Cardiac fibroblast (primary cell): ENCODE measurements at regions not wholly inside any gene's neighbourhood (a gene's known extent, or its start where the extent isn't known, plus 50 kb on each side); places are given as distances from the start of the nearest gene placed in this dataset.
"Not testable (repeated sequence)": the region's sequence is repeated elsewhere in the genome, so short reads cannot be mapped to it uniquely, and the experiment has no call there.

Experiments used
- DNase-seq, 2 donors: peaks; one replicate each; pipeline versions ENCODE4 v3.0.0 to v3.0.0-alpha.2; 2010; ENCODE audit warnings: low read depth in 2 of 2
- H3K4me3 ChIP-seq, 2 donors: replicated peaks in 1 of 2; 1 replicate in 1 of 2; 2 replicates in 1 of 2; pipeline ENCODE4 v1.5.1; 2011; ENCODE audit warnings: low read depth in 2 of 2, low read length in 2 of 2, mild to moderate bottlenecking in 2 of 2, moderate library complexity in 1 of 2
- TF ChIP-seq, protein P1 (sequence below): IDR thresholded peaks from one replicate; pipeline ENCODE4 v1.5.1; 2011; ENCODE audit warnings: low read depth, mild to moderate bottlenecking, low read length, inconsistent platforms

DNA sequence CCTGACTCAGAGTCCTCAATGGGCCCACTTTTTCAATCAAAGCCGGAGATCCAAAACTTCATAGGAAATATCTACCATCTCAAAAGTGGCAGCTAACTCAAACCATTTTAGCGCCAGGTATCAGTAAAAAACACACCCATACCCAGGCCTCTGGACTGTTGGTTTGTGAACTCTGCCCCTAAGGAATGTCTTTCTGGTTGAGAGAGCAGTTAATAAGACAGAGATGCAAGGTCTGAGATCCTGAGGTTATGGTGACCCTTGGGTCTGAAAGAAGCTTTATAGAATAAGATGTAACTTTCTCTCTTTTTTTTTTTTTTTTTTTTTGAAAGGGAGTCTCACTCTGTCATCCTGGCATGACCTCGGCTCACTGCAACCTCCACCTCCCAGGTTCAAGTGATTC is 350.5 kb downstream of the SOX9 start:
- TF ChIP-seq, protein P1, sequence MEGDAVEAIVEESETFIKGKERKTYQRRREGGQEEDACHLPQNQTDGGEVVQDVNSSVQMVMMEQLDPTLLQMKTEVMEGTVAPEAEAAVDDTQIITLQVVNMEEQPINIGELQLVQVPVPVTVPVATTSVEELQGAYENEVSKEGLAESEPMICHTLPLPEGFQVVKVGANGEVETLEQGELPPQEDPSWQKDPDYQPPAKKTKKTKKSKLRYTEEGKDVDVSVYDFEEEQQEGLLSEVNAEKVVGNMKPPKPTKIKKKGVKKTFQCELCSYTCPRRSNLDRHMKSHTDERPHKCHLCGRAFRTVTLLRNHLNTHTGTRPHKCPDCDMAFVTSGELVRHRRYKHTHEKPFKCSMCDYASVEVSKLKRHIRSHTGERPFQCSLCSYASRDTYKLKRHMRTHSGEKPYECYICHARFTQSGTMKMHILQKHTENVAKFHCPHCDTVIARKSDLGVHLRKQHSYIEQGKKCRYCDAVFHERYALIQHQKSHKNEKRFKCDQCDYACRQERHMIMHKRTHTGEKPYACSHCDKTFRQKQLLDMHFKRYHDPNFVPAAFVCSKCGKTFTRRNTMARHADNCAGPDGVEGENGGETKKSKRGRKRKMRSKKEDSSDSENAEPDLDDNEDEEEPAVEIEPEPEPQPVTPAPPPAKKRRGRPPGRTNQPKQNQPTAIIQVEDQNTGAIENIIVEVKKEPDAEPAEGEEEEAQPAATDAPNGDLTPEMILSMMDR: no peak
- no peak for DNase-seq
- H3K4me3 ChIP-seq: no peak overlapping the region

DNA sequence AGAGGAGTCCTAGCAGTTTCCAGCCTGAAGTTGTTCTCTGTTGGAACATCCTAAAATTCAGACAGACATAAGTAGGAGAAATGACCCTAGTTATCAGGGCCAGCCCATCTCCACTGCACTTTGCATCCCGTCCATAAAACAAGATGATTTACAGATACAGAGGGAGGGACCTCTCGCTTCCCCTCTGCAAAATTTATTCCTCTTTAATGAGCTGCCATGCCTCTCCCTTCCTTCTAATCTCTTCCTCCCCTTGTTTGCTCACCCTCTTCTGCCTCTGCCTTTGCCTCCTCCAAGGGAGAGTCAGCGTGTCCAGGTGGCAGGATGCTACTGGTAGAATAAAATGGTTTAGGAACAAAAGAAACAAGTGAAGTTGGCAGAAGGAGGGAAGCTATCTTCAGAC is 351.3 kb downstream of the SOX9 start:
- H3K4me3 ChIP-seq: no peak overlapping the region
- TF ChIP-seq, protein P1: no peak
- no peak for DNase-seq

DNA sequence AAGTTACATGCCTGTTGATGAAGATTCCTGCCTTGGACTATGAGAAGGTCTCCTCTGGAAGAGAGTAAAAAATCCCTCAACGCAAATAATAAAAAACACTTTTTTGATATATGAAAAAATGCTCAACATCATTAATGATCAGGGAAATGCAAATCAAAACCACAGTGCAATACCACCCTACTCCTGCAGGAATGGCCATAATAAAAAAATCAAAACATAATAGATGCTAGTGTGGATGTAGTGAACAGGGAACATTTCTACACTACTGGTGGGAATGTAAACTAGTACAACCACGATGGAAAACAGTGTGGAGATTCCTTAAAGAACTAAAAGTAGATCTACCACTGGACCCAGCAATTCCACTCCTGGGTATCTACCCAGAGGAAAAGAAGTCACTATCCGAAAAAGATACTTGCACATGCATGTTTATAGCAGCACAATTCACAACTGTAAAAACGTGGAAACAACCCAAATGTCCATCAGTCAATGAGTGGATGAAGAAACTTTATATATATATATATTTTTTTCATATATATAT is 352.1 kb downstream of the SOX9 start:
- H3K4me3 ChIP-seq, DNase-seq: not testable (repeated sequence)

DNA sequence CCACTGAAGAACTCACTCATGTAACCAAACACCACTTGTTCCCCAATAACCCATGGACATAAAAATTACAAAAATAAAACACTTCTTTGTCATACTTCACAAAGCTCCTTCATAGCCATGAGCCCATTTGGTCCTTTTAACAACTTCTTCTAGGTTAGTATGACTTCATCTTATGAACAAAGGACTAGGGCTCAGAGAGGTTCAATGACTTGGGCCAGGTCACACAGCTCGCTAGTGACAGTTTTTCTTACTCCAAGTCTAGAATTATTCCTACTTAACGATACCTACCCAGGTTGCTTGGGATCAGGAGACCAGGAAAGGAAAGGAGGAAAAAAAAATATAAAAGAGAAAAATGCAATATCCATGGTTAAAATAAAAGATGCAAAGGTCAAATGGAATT is 353.4 kb downstream of the SOX9 start:
- TF ChIP-seq, protein P1: no peak
- H3K4me3 ChIP-seq: no peak overlapping the region
- no peak for DNase-seq

DNA sequence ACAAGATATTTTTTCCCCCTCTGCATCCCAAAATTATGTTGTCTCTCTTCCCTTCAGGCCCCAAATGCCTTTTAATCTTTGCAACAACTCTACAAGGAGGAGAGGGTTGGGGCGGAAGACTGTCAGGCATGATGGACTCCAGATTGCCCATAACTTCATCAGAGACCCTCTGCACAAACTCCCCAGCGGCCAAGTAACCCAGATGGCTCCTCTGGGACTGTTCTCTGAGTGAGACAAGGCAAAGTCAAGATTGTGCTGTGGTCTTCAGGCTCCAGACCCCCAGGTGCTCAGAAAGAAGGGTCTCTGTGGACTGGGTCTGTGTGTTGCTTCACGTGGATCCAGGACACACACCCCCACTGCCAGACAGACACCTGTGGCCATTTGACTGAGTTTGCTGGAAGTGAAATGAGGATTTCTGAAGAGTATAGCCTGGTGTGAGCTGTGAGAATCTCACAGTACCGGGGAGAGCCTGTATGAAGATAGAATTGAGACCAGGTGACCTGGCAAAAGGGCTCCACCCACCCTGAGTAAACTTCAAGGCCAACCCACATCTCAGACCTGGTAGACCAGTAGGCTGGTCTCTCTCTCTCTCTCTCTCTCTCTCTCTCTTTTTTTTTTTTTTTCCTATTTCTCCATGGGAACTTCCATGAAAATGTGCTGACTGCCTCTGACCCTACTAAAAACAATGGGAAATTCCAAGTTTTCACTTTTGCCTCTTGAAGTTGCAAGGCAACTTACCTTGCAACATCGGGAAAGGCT is 354.1 kb downstream of the SOX9 start:
- DNase-seq: no peak
- no peak overlapping the region for H3K4me3 ChIP-seq
- TF ChIP-seq, protein P1: no peak

DNA sequence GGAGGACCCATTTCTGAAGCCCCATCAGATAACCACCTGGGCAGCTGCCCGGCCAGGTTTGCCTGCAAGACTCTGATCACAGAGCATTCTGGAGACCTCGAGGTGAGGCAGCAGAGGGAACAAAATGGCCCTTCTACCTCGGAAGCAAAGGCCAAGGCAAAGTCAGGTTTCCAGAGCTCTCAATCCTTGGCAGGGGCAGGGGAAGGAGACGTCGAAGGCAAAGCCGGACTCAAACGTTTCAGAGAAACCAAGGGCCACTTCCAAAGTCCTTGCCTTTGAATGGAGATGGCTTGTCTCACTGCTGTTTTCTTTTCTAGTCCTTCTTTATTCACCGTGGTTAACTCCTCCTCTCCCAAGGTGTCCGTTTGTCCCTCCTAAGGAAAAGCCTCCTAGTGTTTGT is 355.3 kb downstream of the SOX9 start:
- DNase-seq: no peak
- TF ChIP-seq, protein P1: no peak
- H3K4me3 ChIP-seq: no peak overlapping the region

DNA sequence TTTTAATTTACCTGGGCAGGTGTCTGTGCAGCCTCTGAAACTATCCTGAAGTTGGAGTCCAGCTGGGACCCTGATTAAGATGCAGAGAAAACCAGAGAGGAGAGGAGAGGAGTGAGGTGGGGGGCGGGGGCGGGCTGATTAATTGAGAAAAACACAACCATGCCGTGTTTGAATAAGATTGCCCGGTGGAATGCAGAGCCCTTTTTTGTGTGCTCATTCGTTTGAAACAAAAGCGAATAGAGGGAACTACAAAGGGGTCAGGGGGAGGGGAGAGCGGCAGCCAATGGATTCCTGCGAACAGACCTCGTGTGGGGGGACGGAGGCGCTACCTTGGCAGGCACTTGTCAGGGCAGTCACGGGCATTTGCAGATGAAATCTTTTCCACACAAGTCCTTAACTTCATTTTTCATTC is 355.8 kb downstream of the SOX9 start:
- TF ChIP-seq, protein P1: no peak
- DNase-seq: no peak
- H3K4me3 ChIP-seq: no peak overlapping the region
